Spleen (tissue), 7 donors: ENCODE measurements at regions not wholly inside any gene's neighbourhood (a gene's known extent, or its start where the extent isn't known, plus 50 kb on each side); places are given as distances from the start of the nearest gene placed in this dataset.

Source experiments
- CTCF ChIP-seq, 11 experiments: fragments of 200-600 bp in 7 of 11; fragments of 450-650 bp in 4 of 11; sonication (generic) in 4 of 11; IDR thresholded peaks in 8 of 11; conservative IDR thresholded peaks in 3 of 11; 1 replicate in 7 of 11; 2 replicates in 4 of 11; pipeline versions ENCODE4 v1.4.0 to v1.8.0; 2016 to 2021; ENCODE audit warnings: antibody characterized with exemption in 11 of 11, inconsistent platforms in 4 of 11, mild to moderate bottlenecking in 1 of 11
- POLR2A ChIP-seq, 3 donors: fragments of 450-650 bp; IDR thresholded peaks; one replicate each; pipeline ENCODE4 v1.5.1; 2017; ENCODE audit warnings: antibody characterized with exemption in 3 of 3, mild to moderate bottlenecking in 1 of 3
- POLR2AphosphoS5 ChIP-seq, 3 donors: sonication (generic); formaldehyde crosslinking; IDR thresholded peaks; one replicate each; pipeline ENCODE4 v1.5.1; 2017; ENCODE audit warnings: antibody characterized with exemption in 3 of 3
- donor health status: DM: no; HTN: no; CAD: no; lungs with moderate emphysema.
- donor health status: DM: no; HTN: no; CAD: no.
- donor health status: DM: no; HTN: no; CAD: no.

DNA sequence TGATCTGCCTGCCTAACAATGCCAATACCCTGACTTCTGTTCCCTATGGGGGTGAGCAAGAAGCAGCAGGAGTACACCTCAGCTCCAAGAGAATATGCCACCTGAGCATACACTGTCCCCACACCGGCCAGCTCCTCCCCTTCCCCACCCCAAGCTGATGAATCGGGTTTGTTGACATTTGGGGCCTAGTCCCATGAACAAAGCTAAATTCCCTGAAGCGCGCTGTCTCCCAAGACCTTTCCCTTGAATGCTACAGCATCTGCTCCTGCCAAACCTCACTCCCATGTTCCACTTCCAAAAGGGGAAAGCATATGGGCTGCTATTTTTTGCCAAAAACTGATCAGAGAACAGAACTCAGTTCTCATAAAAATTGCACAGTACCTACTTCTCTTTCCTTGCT, 220.4 kb upstream of the CAMK1G start:
- TF ChIP-seq CTCF (IDR thresholded peaks at IDR 0.05 in 8 of 11, conservative IDR thresholded peaks at IDR 0.05 in 3 of 11) (no peak), POLR2AphosphoS5 (IDR thresholded peaks at IDR 0.05) (no peak), POLR2A (IDR thresholded peaks at IDR 0.05) (no peak)
